Caco-2 (cell line): ENCODE measurements at regions not wholly inside any gene's neighbourhood (a gene's known extent, or its start where the extent isn't known, plus 50 kb on each side); places are given as distances from the start of the nearest gene placed in this dataset.

Source experiments
- BruUV-seq: library from RNA; stranded (reverse); fragments of 400-500 nt; replicated peaks from 2 replicates; lab custom pipeline; 2021; lab: Mats Ljungman, UMichigan
- CTCF ChIA-PET: fragments of 300-600 bp; sonication (Branson Sonifier 250); formaldehyde crosslinking; loops from one replicate; lab custom pipeline; 2022; ENCODE audit warnings: antibody characterized with exemption; lab: Charles Lee
- POLR2A ChIA-PET: fragments of 300-600 bp; sonication (Branson Sonifier 250); formaldehyde crosslinking; loops from one replicate; lab custom pipeline; 2022; ENCODE audit warnings: antibody characterized with exemption; lab: Charles Lee
- DNase-seq, 2 experiments: peaks; one replicate each; pipeline versions ENCODE4 v3.0.0 to v3.0.0-alpha.2; 2020 to 2022
- H3K27me3 ChIP-seq: replicated peaks from 2 replicates; pipeline ENCODE4 v1.6.0; 2011; ENCODE audit warnings: low read length; ENCODE audit not compliant: control insufficient read depth, insufficient read depth
- H3K36me3 ChIP-seq: 2 replicates; pipeline ENCODE4 v1.5.1; 2011; ENCODE audit warnings: low read length; ENCODE audit not compliant: control insufficient read depth, insufficient read depth
- H3K4me1 ChIP-seq: fragments of 250-450 bp; sonication (Bioruptor Pico); 2 replicates; pipeline ENCODE4 v1.5.1; 2020; ENCODE audit warnings: mild to moderate bottlenecking
- H3K4me3 ChIP-seq: 2 replicates; pipeline ENCODE4 v1.5.1; 2011; ENCODE audit warnings: low read depth, mild to moderate bottlenecking, control low read depth, low read length
- H3K9me3 ChIP-seq: fragments of 250-450 bp; sonication (Bioruptor Pico); 2 replicates; pipeline ENCODE4 v1.5.1; 2020; ENCODE audit warnings: mild to moderate bottlenecking, moderate library complexity
- H3K27ac Mint-ChIP-seq: one replicate; pipeline ENCODE4 v1.8.0; 2022; ENCODE audit warnings: mixed read lengths; ENCODE audit not compliant: unreplicated experiment
- H3K27me3 Mint-ChIP-seq: one replicate; pipeline ENCODE4 v1.8.0; 2022; ENCODE audit warnings: mixed read lengths; ENCODE audit not compliant: insufficient read depth, unreplicated experiment
- H3K36me3 Mint-ChIP-seq: one replicate; pipeline ENCODE4 v1.8.0; 2022; ENCODE audit warnings: mild to moderate bottlenecking, mixed read lengths; ENCODE audit not compliant: insufficient read depth, unreplicated experiment
- H3K4me1 Mint-ChIP-seq: one replicate; pipeline ENCODE4 v1.8.0; 2022; ENCODE audit warnings: low read depth, mixed read lengths; ENCODE audit not compliant: unreplicated experiment
- H3K4me3 Mint-ChIP-seq: one replicate; pipeline ENCODE4 v1.8.0; 2022; ENCODE audit warnings: mild to moderate bottlenecking, moderate library complexity, mixed read lengths; ENCODE audit not compliant: unreplicated experiment
- H3K9me3 Mint-ChIP-seq: one replicate; pipeline ENCODE4 v1.8.0; 2022; ENCODE audit warnings: mixed read lengths; ENCODE audit not compliant: unreplicated experiment
- intact Hi-C: fragments of 100-400 bp; cut with micrococcal nuclease; formaldehyde crosslinking; loops from one replicate; pipeline ENCODE4 v1.10.0; 2022; ENCODE audit not compliant: unreplicated experiment
- TF ChIP-seq, protein P1 (sequence below), 2 experiments: fragments of 200-600 bp in 1 of 2; IDR thresholded peaks; 1 replicate in 1 of 2; 2 replicates in 1 of 2; pipeline versions ENCODE4 v1.5.1 to v1.8.0; 2011 to 2022; ENCODE audit warnings: antibody characterized with exemption in 1 of 2, control low read depth in 1 of 2, inconsistent platforms in 1 of 2, low read depth in 1 of 2, low read length in 1 of 2, mild to moderate bottlenecking in 1 of 2, moderate library complexity in 1 of 2; ENCODE audit not compliant: insufficient read depth in 1 of 2, severe bottlenecking in 1 of 2, unreplicated experiment in 1 of 2

DNA sequence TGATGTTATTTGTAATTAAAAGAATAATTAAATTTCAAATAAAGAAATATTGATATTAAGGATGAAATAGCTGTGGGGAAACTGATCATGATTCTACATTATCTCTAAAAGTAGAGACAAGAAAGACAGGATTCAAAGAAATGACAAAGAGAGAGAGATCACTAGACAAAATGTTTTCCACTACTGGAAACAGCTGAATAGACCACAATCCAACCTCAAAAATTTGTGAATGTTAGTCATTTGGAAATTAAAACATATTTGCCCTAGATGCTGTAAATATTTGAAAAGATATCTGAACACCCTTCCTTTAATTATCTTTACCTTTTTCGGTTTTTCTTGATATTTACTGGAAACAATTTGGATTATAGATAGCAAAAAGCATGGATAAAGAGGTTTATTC is 414.9 kb downstream of the CENPC start:
- CTCF ChIA-PET, result no interaction called here
- POLR2A ChIA-PET, result no interaction called here
- H3K36me3 Mint-ChIP-seq, result no peaks in the 10 kb centered on the region
- intact Hi-C loops, result no loop called here
- no peak overlapping the region for H3K4me3 ChIP-seq
- H3K27me3 ChIP-seq, result no peaks in the 10 kb centered on the region
- TF ChIP-seq, protein P1, sequence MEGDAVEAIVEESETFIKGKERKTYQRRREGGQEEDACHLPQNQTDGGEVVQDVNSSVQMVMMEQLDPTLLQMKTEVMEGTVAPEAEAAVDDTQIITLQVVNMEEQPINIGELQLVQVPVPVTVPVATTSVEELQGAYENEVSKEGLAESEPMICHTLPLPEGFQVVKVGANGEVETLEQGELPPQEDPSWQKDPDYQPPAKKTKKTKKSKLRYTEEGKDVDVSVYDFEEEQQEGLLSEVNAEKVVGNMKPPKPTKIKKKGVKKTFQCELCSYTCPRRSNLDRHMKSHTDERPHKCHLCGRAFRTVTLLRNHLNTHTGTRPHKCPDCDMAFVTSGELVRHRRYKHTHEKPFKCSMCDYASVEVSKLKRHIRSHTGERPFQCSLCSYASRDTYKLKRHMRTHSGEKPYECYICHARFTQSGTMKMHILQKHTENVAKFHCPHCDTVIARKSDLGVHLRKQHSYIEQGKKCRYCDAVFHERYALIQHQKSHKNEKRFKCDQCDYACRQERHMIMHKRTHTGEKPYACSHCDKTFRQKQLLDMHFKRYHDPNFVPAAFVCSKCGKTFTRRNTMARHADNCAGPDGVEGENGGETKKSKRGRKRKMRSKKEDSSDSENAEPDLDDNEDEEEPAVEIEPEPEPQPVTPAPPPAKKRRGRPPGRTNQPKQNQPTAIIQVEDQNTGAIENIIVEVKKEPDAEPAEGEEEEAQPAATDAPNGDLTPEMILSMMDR (IDR thresholded peaks at IDR 0.05; ENCODE audit: insufficient read depth in 1 of 2, low read depth in 1 of 2, low read length in 1 of 2, severe bottlenecking in 1 of 2, unreplicated experiment in 1 of 2), result no peak
- no peaks in the 10 kb centered on the region for H3K36me3 ChIP-seq
- peaks cover 8% of the 10 kb centered on the region for H3K9me3 Mint-ChIP-seq
- H3K4me3 Mint-ChIP-seq, result no peak overlapping the region
- no peaks in the 10 kb centered on the region for H3K4me1 ChIP-seq
- no peaks in the 10 kb centered on the region for H3K9me3 ChIP-seq
- BruUV-seq, result no TSS peak
- H3K27ac Mint-ChIP-seq, result no peak overlapping the region
- no peak for DNase-seq
- no peaks in the 10 kb centered on the region for H3K27me3 Mint-ChIP-seq
- H3K4me1 Mint-ChIP-seq, result no peaks in the 10 kb centered on the region

DNA sequence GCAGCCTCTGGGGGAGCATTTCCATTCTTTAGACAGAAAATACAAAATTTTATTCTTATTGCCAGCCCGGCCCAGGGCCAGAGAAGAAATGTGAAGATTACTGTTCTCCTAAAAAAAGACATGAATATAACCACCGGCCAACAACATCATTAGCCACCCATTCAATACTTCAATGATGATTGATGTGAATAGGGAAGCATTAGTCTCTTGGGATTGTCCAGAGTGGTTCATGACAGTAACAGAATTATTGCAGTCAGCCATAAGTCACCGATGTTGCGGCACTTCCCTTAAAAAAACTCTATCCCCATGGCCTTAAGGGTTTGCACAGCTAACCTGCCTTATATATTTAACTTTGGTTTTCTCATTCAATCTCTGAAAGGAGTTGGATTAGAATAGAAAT is 418.7 kb downstream of the CENPC start:
- H3K36me3 Mint-ChIP-seq, result no peaks in the 10 kb centered on the region
- intact Hi-C loops, result no loop called here
- CTCF ChIA-PET, result no interaction called here
- TF ChIP-seq, protein P1 (IDR thresholded peaks at IDR 0.05; ENCODE audit: insufficient read depth in 1 of 2, low read depth in 1 of 2, low read length in 1 of 2, severe bottlenecking in 1 of 2, unreplicated experiment in 1 of 2), result no peak
- no peak for DNase-seq
- Histone ChIP-seq H3K27me3 (no peaks in the 10 kb centered on the region), H3K36me3 (no peaks in the 10 kb centered on the region), H3K4me1 (no peaks in the 10 kb centered on the region), H3K4me3 (no peak overlapping the region), H3K9me3 (no peaks in the 10 kb centered on the region)
- H3K27me3 Mint-ChIP-seq, result no peaks in the 10 kb centered on the region
- BruUV-seq, result no TSS peak
- POLR2A ChIA-PET, result no interaction called here
- no peaks in the 10 kb centered on the region for H3K4me1 Mint-ChIP-seq
- H3K9me3 Mint-ChIP-seq, result no peaks in the 10 kb centered on the region
- no peak overlapping the region for H3K4me3 Mint-ChIP-seq
- no peak overlapping the region for H3K27ac Mint-ChIP-seq

DNA sequence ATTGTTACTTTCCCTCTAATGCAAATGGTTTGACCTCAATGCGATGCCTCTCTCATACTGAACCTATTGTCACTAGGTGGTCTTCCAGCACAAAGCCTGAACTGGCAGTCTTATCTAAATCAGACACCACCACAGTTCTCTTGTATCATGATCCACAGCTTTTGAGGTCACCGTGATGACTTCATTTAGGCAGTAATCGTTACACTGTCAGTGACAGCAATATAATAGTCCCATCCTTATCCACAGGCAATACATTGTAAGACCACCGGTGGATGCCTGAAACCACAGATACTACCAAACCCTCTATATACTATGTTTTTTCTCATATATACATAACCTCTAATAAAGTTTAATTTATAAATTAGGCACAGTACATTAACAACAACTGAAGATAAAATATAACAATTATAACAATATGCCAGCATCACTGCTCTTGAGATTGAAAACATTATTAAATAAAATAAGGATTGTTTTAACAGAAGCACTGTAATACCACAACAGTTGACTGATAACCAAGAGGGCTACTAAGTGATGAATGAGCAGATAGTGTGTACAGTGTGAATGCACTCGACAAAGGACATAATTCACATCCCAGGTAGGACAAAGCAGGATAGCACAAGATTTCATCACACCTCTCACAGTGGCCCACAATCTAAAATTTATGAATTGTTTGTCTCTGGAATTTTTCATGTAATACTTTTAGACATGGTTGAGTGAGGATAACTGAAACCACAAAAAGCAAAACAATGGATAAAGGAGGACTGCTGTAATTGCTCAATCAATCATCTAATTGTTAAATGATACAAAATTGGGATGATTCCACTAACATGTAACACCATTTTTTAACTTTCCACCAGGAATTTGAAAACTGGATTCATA is 419.4 kb downstream of the CENPC start:
- H3K36me3 ChIP-seq, result no peaks in the 10 kb centered on the region
- H3K4me1 Mint-ChIP-seq, result no peaks in the 10 kb centered on the region
- H3K36me3 Mint-ChIP-seq, result no peaks in the 10 kb centered on the region
- DNase-seq, result no peak
- H3K4me1 ChIP-seq, result no peaks in the 10 kb centered on the region
- ChIA-PET CTCF (no interaction called here), POLR2A (no interaction called here)
- intact Hi-C loops, result no loop called here
- no peaks in the 10 kb centered on the region for H3K27me3 ChIP-seq
- no TSS peak for BruUV-seq
- TF ChIP-seq, protein P1 (IDR thresholded peaks at IDR 0.05; ENCODE audit: insufficient read depth in 1 of 2, low read depth in 1 of 2, low read length in 1 of 2, severe bottlenecking in 1 of 2, unreplicated experiment in 1 of 2), result no peak
- H3K4me3 Mint-ChIP-seq, result no peak overlapping the region
- no peaks in the 10 kb centered on the region for H3K9me3 Mint-ChIP-seq
- no peaks in the 10 kb centered on the region for H3K9me3 ChIP-seq
- H3K4me3 ChIP-seq, result no peak overlapping the region
- H3K27ac Mint-ChIP-seq, result no peak overlapping the region
- H3K27me3 Mint-ChIP-seq, result no peaks in the 10 kb centered on the region
